ENCODE measurements at regions not wholly inside any gene's neighbourhood (a gene's known extent, or its start where the extent isn't known, plus 50 kb on each side); places are given as distances from the start of the nearest gene placed in this dataset.

- Histone ChIP-seq H3K36me3 (ENCODE audit: insufficient read depth, low read length) (no peaks in the 10 kb centered on the region), H3K9me3 (ENCODE audit: low read depth, low read length) (peaks cover 4% of the 10 kb centered on the region), H3K4me2 (ENCODE audit: insufficient read depth, low read length) (no peak overlapping the region), H4K20me1 (ENCODE audit: insufficient read depth, low read length) (no peaks in the 10 kb centered on the region), H3K27ac (ENCODE audit: low read depth, low read length) (no peak overlapping the region), H2AFZ (ENCODE audit: low read length) (no peak overlapping the region), H3K79me2 (ENCODE audit: insufficient read depth, low read length) (no peaks in the 10 kb centered on the region), H3K4me3 (ENCODE audit: insufficient read depth, low read length) (no peak overlapping the region), H3K4me1 (ENCODE audit: insufficient read depth, low read length) (no peaks in the 10 kb centered on the region), H3K27me3 (ENCODE audit: insufficient read depth, low read length) (no peaks in the 10 kb centered on the region)
- DNase-seq (ENCODE audit: insufficient read length, low spot score, missing footprints): no peak
- TF ChIP-seq, protein P1, sequence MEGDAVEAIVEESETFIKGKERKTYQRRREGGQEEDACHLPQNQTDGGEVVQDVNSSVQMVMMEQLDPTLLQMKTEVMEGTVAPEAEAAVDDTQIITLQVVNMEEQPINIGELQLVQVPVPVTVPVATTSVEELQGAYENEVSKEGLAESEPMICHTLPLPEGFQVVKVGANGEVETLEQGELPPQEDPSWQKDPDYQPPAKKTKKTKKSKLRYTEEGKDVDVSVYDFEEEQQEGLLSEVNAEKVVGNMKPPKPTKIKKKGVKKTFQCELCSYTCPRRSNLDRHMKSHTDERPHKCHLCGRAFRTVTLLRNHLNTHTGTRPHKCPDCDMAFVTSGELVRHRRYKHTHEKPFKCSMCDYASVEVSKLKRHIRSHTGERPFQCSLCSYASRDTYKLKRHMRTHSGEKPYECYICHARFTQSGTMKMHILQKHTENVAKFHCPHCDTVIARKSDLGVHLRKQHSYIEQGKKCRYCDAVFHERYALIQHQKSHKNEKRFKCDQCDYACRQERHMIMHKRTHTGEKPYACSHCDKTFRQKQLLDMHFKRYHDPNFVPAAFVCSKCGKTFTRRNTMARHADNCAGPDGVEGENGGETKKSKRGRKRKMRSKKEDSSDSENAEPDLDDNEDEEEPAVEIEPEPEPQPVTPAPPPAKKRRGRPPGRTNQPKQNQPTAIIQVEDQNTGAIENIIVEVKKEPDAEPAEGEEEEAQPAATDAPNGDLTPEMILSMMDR (IDR thresholded peaks at IDR 0.05; ENCODE audit: extremely low read depth, low read depth, low read length): no peak
Observed at GRCh38 chr2:129484999-129485897, 494.2 kb upstream of the RAB6C start.

- no peaks in the 10 kb centered on the region for H3K27me3 ChIP-seq (ENCODE audit: insufficient read depth, low read length)
- no peak overlapping the region for H3K4me2 ChIP-seq (ENCODE audit: insufficient read depth, low read length)
- H3K36me3 ChIP-seq (ENCODE audit: insufficient read depth, low read length): no peaks in the 10 kb centered on the region
- no peaks in the 10 kb centered on the region for H3K4me1 ChIP-seq (ENCODE audit: insufficient read depth, low read length)
- no peak overlapping the region for H3K27ac ChIP-seq (ENCODE audit: low read depth, low read length)
- no peaks in the 10 kb centered on the region for H3K9me3 ChIP-seq (ENCODE audit: low read depth, low read length)
- H3K79me2 ChIP-seq (ENCODE audit: insufficient read depth, low read length): no peaks in the 10 kb centered on the region
- H2AFZ ChIP-seq (ENCODE audit: low read length): no peak overlapping the region
- no peaks in the 10 kb centered on the region for H4K20me1 ChIP-seq (ENCODE audit: insufficient read depth, low read length)
- TF ChIP-seq, protein P1 (IDR thresholded peaks at IDR 0.05; ENCODE audit: extremely low read depth, low read depth, low read length): no peak
- no peak overlapping the region for H3K4me3 ChIP-seq (ENCODE audit: insufficient read depth, low read length)
- DNase-seq (ENCODE audit: insufficient read length, low spot score, missing footprints): no peak
Observed at GRCh38 chr2:129488376-129488775, 491.1 kb upstream of the RAB6C start.

- no peaks in the 10 kb centered on the region for H3K9me3 ChIP-seq (ENCODE audit: low read depth, low read length)
- no peaks in the 10 kb centered on the region for H4K20me1 ChIP-seq (ENCODE audit: insufficient read depth, low read length)
- no peak for DNase-seq (ENCODE audit: insufficient read length, low spot score, missing footprints)
- no peaks in the 10 kb centered on the region for H3K79me2 ChIP-seq (ENCODE audit: insufficient read depth, low read length)
- no peak overlapping the region for H2AFZ ChIP-seq (ENCODE audit: low read length)
- H3K36me3 ChIP-seq (ENCODE audit: insufficient read depth, low read length): no peaks in the 10 kb centered on the region
- no peak overlapping the region for H3K4me2 ChIP-seq (ENCODE audit: insufficient read depth, low read length)
- no peak overlapping the region for H3K27ac ChIP-seq (ENCODE audit: low read depth, low read length)
- H3K4me3 ChIP-seq (ENCODE audit: insufficient read depth, low read length): no peak overlapping the region
- TF ChIP-seq, protein P1 (IDR thresholded peaks at IDR 0.05; ENCODE audit: extremely low read depth, low read depth, low read length): no peak
- H3K4me1 ChIP-seq (ENCODE audit: insufficient read depth, low read length): no peaks in the 10 kb centered on the region
- H3K27me3 ChIP-seq (ENCODE audit: insufficient read depth, low read length): no peaks in the 10 kb centered on the region
Observed at GRCh38 chr2:129490641-129491040, 488.8 kb upstream of the RAB6C start.

DNA sequence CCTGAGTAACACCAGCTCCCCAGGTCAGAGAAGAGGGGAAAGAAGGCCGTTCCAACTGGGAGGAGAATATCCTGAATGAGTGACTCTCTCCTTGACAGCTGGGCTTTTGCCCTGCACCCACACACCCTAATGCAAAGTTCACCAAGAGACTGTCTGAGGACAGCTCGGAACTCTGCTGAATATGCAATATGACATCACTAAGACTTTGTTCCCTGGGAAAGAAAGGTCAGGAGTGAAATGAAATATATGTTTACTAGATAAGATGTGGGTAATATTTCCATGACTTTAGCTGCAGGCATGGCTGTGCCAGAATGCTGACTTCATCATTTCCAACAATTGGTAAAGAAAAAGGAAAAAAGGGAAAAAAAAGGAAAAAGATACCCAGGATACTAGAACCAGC, 488.2 kb upstream of the RAB6C start:
- Histone ChIP-seq H3K27me3 (ENCODE audit: insufficient read depth, low read length) (no peaks in the 10 kb centered on the region), H2AFZ (ENCODE audit: low read length) (no peak overlapping the region), H3K4me3 (ENCODE audit: insufficient read depth, low read length) (no peak overlapping the region), H3K36me3 (ENCODE audit: insufficient read depth, low read length) (no peaks in the 10 kb centered on the region), H3K4me1 (ENCODE audit: insufficient read depth, low read length) (no peaks in the 10 kb centered on the region), H3K27ac (ENCODE audit: low read depth, low read length) (no peak overlapping the region), H3K9me3 (ENCODE audit: low read depth, low read length) (no peaks in the 10 kb centered on the region), H4K20me1 (ENCODE audit: insufficient read depth, low read length) (no peaks in the 10 kb centered on the region), H3K4me2 (ENCODE audit: insufficient read depth, low read length) (no peak overlapping the region), H3K79me2 (ENCODE audit: insufficient read depth, low read length) (no peaks in the 10 kb centered on the region)
- TF ChIP-seq, protein P1 (IDR thresholded peaks at IDR 0.05; ENCODE audit: extremely low read depth, low read depth, low read length): no peak
- DNase-seq (ENCODE audit: insufficient read length, low spot score, missing footprints): no peak
